PC-3 (cell line): ENCODE measurements at regions not wholly inside any gene's neighbourhood (a gene's known extent, or its start where the extent isn't known, plus 50 kb on each side); places are given as distances from the start of the nearest gene placed in this dataset.

Source experiments
- CTCF ChIP-seq: fragments of 300-600 bp; sonication (generic); conservative IDR thresholded peaks from 2 replicates; pipeline ENCODE4 v1.5.1; 2017; ENCODE audit warnings: antibody characterized with exemption, low read depth, mild to moderate bottlenecking, low read length
- EZH2 ChIP-seq: fragments of 300-600 bp; sonication (generic); IDR thresholded peaks from one replicate; pipeline ENCODE4 v1.6.1; 2017; ENCODE audit warnings: antibody characterized with exemption, mild to moderate bottlenecking, low read length; ENCODE audit not compliant: unreplicated experiment
- EZH2phosphoT487 ChIP-seq: fragments of 300-600 bp; sonication (generic); IDR thresholded peaks from 2 replicates; pipeline ENCODE4 v1.6.1; 2018; ENCODE audit warnings: mild to moderate bottlenecking, antibody characterized with exemption, low read length, borderline replicate concordance

DNA sequence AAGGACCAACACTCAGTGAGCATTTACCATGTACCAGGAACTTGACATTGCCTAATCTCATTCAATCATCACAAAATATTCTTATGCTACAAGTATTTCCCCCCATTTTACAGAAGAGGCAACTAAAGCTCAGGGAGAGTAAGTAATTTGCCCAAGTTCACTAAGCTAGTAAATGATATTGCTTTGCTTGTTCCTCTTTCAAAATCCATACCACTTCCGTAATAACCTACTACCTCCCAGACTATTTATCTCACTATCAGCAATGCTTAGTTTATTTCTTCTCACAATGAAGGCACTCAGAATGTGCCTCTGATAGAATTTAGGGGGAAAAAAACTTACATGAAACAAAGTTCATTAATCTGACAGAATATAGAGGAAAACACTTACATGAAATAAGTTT, 1070.9 kb upstream of the FANCL start:
- TF ChIP-seq CTCF (no peak), EZH2 (no peak), EZH2phosphoT487 (no peak)
